Aorta (tissue), 5 donors: ENCODE measurements at regions not wholly inside any gene's neighbourhood (a gene's known extent, or its start where the extent isn't known, plus 50 kb on each side); places are given as distances from the start of the nearest gene placed in this dataset.
"Not testable (repeated sequence)": the region's sequence is repeated elsewhere in the genome, so short reads cannot be mapped to it uniquely, and the experiment has no call there.

Experiments used
- ATAC-seq: fragments of 200-7000 bp; cut with Tn5 transposase; one replicate; pipeline ENCODE4 v1.9.1; 2022; ENCODE audit warnings: moderate library complexity; ENCODE audit not compliant: low FRiP score
- DNase-seq, 2 donors: peaks; one replicate each; pipeline ENCODE4 v3.0.0-alpha.2; 2020
- H3K27ac ChIP-seq, 2 donors: one replicate each; pipeline ENCODE4 v1.5.1; 2013; ENCODE audit warnings: low read length in 2 of 2, mild to moderate bottlenecking in 2 of 2, moderate library complexity in 2 of 2, control low read depth in 1 of 2, inconsistent platforms in 1 of 2, low read depth in 1 of 2
- H3K27me3 ChIP-seq, 2 donors: one replicate each; pipeline ENCODE4 v1.6.1; 2013; ENCODE audit warnings: control low read depth in 1 of 2, low read length in 1 of 2, mild to moderate bottlenecking in 1 of 2, moderate library complexity in 1 of 2; ENCODE audit not compliant: insufficient read depth in 2 of 2, control insufficient read depth in 1 of 2
- H3K36me3 ChIP-seq, 2 donors: one replicate each; pipeline ENCODE4 v1.6.1; 2013; ENCODE audit warnings: control low read depth in 1 of 2, low read length in 1 of 2, mild to moderate bottlenecking in 1 of 2; ENCODE audit not compliant: insufficient read depth in 2 of 2, control insufficient read depth in 1 of 2
- H3K4me1 ChIP-seq, 2 donors: one replicate each; pipeline ENCODE4 v1.6.1; 2013; ENCODE audit warnings: low read length in 2 of 2, control low read depth in 1 of 2, mild to moderate bottlenecking in 1 of 2, moderate library complexity in 1 of 2; ENCODE audit not compliant: insufficient read depth in 2 of 2, control insufficient read depth in 1 of 2
- H3K4me3 ChIP-seq, 2 donors: one replicate each; pipeline ENCODE4 v1.5.1; 2013; ENCODE audit warnings: low read length in 2 of 2, control low read depth in 1 of 2, mild to moderate bottlenecking in 1 of 2
- H3K9me3 ChIP-seq: one replicate; pipeline ENCODE4 v1.6.1; 2013; ENCODE audit warnings: mild to moderate bottlenecking, low read length; ENCODE audit not compliant: control insufficient read depth
- WGBS, 2 donors: extraction: QIAGEN DNeasy Blood & Tissue Kit; methylation state at CpG; one replicate each; pipeline ENCODE4 v1.1.7; 2013; 5-methylcytosine and 5-hydroxymethylcytosine counted together
- intact Hi-C, 2 donors: fragments of 100-400 bp; cut with DNase I; formaldehyde crosslinking; loops; one replicate each; pipeline versions ENCODE4 v1.14.2 to v1.15.0; 2022
- donor health status: healthy with polysubstance abuse.
- donor health status: Bipolar disorder and iron deficiency.
- donor health status: DM: no; HTN: no; CAD: no.
- donor health status: DM: no; HTN: no; CAD: no.
- donor health status: DM: yes; HTN: yes; CAD: no.

DNA sequence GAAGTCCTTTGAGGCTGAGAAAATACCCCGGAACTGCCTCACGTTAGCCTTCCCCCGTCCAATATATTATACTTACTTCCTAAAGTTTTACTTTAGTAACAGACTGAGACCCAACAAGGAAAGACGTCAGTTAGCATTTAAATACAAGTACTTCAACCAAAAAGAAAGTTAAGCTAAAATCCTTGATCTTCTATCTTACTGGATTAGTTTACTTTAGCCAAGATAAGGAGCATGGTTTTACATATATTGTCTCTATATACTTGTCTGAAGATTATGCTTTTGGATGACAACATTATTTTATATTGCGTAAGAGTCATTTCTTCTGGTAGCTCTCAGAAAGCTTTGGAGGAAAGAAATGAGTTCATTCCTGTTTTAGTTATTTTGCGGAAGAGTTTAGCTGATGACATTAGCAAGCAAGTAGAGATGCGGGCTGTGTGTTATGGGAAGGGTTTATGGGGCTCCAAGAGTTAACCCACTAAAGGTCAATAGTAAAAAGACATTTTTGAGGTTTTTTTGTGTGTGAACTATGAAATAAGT, 532.9 kb downstream of the ZNF516 start:
- H3K4me1 ChIP-seq = no peaks in the 10 kb centered on the region
- no peaks in the 10 kb centered on the region for H3K9me3 ChIP-seq
- H3K27ac ChIP-seq = no peak overlapping the region
- H3K4me3 ChIP-seq = no peak overlapping the region
- DNase-seq (no peak), ATAC-seq (no peak)
- no peaks in the 10 kb centered on the region for H3K27me3 ChIP-seq
- no peaks in the 10 kb centered on the region for H3K36me3 ChIP-seq
- 62 to 76% methylated on average over 7 of the region's 7 CpGs for WGBS, 2 donors
- intact Hi-C loops = loop anchor here in 1 of 2 donors (10.0 kb wide), 1 partner anchor 87 kb away; no protein-coding TSS in a partner anchor

DNA sequence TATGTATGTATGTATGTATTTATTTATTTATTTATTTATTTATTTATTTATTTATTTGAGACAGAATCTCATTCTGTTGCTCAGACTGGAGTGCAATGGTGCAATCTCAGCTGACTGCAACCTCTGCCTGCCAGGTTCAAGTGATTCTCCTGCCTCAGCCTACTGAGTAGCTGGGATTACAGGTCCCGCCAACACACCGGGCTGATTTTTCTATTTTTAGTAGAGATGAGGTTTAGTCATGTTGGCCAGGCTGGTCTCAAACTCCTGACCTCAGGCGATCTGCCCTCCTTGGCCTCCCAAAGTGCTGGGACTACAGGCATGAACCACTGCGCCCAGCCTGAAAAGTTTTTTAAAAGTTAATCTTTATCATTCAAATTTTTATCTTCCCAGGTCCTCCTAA, 532.9 kb upstream of the SMIM21 start:
- ATAC-seq, H3K4me1 ChIP-seq, H3K36me3 ChIP-seq, H3K9me3 ChIP-seq, H3K4me3 ChIP-seq, H3K27me3 ChIP-seq, DNase-seq, H3K27ac ChIP-seq: not testable (repeated sequence)
- 70 to 81% methylated on average over 4 of the region's 4 CpGs for WGBS, 2 donors
- intact Hi-C loops = loop anchor here in 1 of 2 donors (10.0 kb wide), 1 partner anchor 86 kb away; no protein-coding TSS in a partner anchor

DNA sequence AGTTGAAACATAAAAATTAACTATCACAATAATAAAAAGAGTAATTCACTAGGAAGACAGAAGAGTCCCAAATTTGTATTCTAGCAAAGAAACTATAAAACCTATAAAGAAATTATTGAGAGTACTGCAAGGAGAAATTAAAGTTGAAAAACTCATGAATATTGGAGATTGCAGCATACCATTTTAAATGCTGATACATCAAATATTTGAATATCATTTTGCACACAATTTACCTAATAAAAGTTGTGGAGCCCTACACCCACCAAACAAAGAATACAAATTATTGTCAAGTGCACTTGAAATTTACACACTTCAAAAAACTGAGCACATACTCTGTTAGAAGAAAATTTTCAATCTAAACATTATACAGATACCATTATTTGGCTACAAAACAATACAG, 531.6 kb upstream of the SMIM21 start:
- intact Hi-C loops = no loop called here
- H3K4me1 ChIP-seq = no peaks in the 10 kb centered on the region

DNA sequence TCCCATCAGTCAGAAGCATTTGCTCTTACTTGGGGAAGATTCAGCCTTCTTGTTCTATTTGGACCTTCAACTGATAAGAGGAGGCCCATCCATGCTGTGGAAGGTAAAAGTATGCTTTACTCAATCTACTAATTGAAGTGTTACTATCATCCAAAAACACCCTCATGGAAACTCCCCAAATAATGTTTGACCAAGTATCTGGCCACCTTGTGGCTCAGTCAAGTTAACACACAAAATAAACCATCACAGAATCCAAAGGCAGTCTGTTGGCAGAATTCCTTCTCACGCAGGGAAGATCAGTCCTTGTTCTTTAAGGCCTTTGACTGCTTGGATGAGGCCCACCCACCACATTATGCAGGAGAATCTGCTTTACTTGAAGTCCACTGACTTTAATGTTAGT, 531.2 kb upstream of the SMIM21 start:
- Histone ChIP-seq H3K27me3 (no peaks in the 10 kb centered on the region), H3K27ac (no peak overlapping the region), H3K4me1 (no peaks in the 10 kb centered on the region), H3K36me3 (no peaks in the 10 kb centered on the region), H3K4me3 (no peak overlapping the region), H3K9me3 (no peaks in the 10 kb centered on the region)
- intact Hi-C loops = no loop called here
- DNase-seq = no peak
- 80 to 90% methylated on average over 1 of the region's 1 CpG for WGBS, 2 donors
- ATAC-seq = no peak

More for the DNA sequence above, 531.6 kb upstream of the SMIM21 start:
- no peak for ATAC-seq
- Histone ChIP-seq H3K27ac (no peak overlapping the region), H3K36me3 (no peaks in the 10 kb centered on the region), H3K27me3 (no peaks in the 10 kb centered on the region), H3K4me3 (no peak overlapping the region), H3K9me3 (no peaks in the 10 kb centered on the region)
- no peak for DNase-seq

DNA sequence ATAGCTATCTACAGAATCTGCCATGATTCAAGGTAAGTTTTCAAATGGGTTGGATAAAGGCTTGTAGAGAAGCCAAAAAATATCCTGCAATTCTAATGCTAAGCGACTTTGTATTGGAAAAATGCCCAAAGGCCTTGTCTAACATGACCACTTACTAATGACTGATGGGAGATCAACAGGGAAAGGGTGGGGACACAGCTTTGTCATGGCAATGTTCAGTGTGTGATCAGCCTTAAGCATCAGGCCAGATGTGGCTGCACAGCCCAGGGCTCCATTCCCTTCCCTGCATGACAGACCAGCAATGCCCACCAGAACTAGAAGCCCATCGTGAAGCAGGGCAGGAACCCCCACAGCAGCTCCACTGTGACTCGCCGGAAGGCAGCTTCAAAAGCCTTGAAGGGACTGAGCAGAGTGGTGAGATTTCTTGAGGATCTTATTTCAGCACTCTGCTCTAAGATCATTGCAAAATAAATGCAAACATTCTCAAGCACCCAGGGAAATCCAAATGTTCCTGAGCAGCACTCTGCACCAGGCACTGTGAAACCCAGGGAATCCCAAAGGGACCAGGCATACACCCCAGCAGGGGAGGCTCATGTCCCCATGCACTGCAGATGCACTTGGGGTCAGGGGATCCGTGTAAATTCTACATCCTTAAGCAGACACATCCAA, 517.9 kb upstream of the SMIM21 start:
- ATAC-seq (no peak), DNase-seq (no peak)
- Histone ChIP-seq H3K4me3 (no peak overlapping the region), H3K27ac (no peak overlapping the region), H3K27me3 (no peaks in the 10 kb centered on the region), H3K9me3 (peaks cover 5% of the 10 kb centered on the region), H3K4me1 (no peaks in the 10 kb centered on the region), H3K36me3 (no peaks in the 10 kb centered on the region)
- WGBS, 2 donors = 69 to 80% methylated on average over 5 of the region's 5 CpGs
- intact Hi-C loops = no loop called here

DNA sequence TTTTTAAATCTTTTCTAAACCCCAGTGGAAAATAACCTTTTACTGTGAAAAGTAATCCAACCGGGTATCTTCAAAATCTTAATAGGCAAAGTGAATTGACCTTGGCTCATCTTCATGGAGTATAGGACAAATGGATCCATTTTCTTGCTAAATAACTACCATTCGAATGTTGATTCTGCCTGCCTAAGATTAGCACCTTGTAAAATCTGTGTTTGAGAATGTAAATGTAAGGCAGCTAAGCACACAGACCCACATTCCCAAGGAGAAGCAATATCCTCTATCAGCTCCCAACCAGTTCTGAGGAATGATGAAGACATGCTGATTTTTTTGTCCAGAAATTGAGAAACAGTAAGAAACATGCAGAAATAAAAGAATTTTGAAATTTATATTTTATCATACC, 509.8 kb upstream of the SMIM21 start:
- H3K27me3 ChIP-seq = no peaks in the 10 kb centered on the region
- intact Hi-C loops = no loop called here
- no peaks in the 10 kb centered on the region for H3K36me3 ChIP-seq
- no peak for ATAC-seq
- H3K9me3 ChIP-seq = peaks cover 3% of the 10 kb centered on the region
- no peaks in the 10 kb centered on the region for H3K4me1 ChIP-seq
- H3K27ac ChIP-seq = no peak overlapping the region
- WGBS, 2 donors = 11 to 17% methylated on average over 2 of the region's 2 CpGs
- no peak for DNase-seq
- no peak overlapping the region for H3K4me3 ChIP-seq

DNA sequence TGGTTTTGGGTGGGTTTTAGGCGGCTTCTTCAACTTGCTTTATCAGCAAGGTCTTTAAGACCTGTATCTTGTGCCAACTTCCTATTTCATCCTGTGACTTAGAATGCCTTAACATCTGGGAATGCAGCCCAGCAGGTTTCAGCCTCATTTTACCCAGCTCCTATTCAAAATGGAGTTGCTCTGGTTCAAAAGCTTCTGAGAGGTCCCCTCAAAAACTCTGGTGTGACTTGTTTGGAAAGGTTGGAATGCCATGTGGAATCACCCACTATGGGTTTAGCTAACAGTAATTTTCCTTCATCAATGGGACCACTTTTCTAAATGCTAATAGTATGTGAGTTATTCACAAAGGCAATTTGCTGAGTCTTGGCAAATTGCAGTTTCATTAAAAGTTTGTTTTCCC, 509.4 kb upstream of the SMIM21 start:
- Histone ChIP-seq H3K9me3 (peaks cover 3% of the 10 kb centered on the region), H3K27me3 (no peaks in the 10 kb centered on the region), H3K36me3 (no peaks in the 10 kb centered on the region), H3K27ac (no peak overlapping the region), H3K4me3 (no peak overlapping the region), H3K4me1 (no peaks in the 10 kb centered on the region)
- DNase-seq (no peak), ATAC-seq (no peak)
- intact Hi-C loops = no loop called here
- 86 to 89% methylated on average over 1 of the region's 1 CpG for WGBS, 2 donors

DNA sequence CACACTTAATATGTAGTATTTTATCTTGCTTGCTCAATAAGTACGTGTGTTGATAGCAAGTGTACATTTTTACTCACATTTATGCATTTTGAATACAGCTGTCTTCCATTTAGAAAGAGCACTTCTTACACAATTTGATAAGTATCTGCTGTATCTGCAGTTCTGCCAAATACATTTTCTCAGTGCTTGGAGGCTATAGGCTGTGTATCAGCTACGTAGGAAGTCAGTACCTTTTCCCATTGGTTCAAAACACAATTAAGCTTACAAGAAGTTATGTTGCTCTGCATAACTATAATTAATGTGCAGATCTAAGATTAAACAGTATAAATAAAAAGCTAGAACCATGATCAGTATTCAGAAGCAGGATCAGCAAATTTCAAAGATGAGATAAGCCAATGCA, 503.6 kb upstream of the SMIM21 start:
- H3K4me3 ChIP-seq = no peak overlapping the region
- H3K9me3 ChIP-seq = no peaks in the 10 kb centered on the region
- intact Hi-C loops = no loop called here
- H3K4me1 ChIP-seq = no peaks in the 10 kb centered on the region
- DNase-seq (no peak), ATAC-seq (no peak)
- no peaks in the 10 kb centered on the region for H3K27me3 ChIP-seq
- no peak overlapping the region for H3K27ac ChIP-seq
- no peaks in the 10 kb centered on the region for H3K36me3 ChIP-seq
- WGBS, 2 donors = 79 to 85% methylated on average over 2 of the region's 2 CpGs

DNA sequence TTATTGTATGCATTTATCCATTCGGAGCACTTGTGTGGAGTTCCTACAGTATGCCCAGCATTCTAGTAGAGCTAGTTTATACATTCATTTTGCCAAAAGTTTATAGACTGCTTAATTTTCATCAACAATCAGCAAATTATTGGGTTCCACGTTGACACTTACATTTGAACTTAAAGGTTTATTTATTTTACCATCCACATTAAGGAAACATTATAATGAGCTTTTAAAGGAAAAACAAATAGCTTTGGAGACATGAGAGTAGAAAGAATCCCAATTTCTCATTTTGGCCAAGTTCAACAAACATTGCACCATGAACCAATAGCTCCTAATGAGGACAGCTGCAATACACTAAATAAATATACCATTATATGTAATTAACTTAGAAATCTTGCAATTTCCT, 501.2 kb upstream of the SMIM21 start:
- no peak overlapping the region for H3K27ac ChIP-seq
- no peaks in the 10 kb centered on the region for H3K9me3 ChIP-seq
- H3K27me3 ChIP-seq = no peaks in the 10 kb centered on the region
- H3K36me3 ChIP-seq = no peaks in the 10 kb centered on the region
- no peak for ATAC-seq
- H3K4me3 ChIP-seq = no peak overlapping the region
- H3K4me1 ChIP-seq = no peaks in the 10 kb centered on the region
- WGBS, 2 donors = 73 to 74% methylated on average over 2 of the region's 2 CpGs
- no peak for DNase-seq
- intact Hi-C loops = no loop called here
